IPS-NIHi7 (cell line): ENCODE measurements at regions not wholly inside any gene's neighbourhood (a gene's known extent, or its start where the extent isn't known, plus 50 kb on each side); places are given as distances from the start of the nearest gene placed in this dataset.
"Not testable (repeated sequence)": the region's sequence is repeated elsewhere in the genome, so short reads cannot be mapped to it uniquely, and the experiment has no call there.

Experiments used
- DNase-seq: peaks from one replicate; pipeline ENCODE4 v3.0.0; 2012; ENCODE audit warnings: mixed read lengths; ENCODE audit errors: extremely low spot score

DNA sequence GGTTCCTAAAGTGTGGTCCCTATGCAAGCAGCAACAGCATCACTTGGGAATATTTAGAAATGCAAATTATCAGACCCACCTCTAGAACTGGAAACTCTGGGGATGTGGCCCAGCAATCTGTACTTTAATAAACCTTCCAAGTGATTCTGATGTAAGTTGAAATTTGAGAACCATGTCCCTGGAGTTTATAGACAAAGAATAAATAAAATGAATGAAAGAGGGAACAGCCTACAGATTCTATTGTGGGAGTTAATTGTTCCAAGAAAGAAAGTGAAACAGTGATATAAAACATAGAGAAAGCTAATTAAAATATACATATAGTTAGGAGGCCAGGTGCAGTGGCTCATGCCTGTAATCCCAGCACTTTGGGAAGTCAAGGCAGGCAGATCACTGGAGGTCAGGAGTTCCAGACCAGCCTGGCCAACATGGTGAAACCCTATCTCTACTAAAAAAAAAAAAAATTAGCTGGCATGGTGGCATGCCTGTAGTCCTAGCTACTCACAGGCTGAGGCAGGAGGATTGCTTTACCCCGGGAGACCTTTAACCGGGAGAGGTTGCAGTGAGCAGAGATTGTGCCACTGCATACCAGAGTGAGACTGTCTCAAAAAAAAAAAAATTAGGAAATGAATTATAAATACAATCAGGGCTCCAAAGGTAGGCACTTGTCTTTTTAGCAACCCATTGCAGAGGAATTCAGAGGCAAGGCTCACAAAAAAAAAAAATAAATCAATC lies 507.5 kb downstream of the NAV3 start:
- no peak for DNase-seq

DNA sequence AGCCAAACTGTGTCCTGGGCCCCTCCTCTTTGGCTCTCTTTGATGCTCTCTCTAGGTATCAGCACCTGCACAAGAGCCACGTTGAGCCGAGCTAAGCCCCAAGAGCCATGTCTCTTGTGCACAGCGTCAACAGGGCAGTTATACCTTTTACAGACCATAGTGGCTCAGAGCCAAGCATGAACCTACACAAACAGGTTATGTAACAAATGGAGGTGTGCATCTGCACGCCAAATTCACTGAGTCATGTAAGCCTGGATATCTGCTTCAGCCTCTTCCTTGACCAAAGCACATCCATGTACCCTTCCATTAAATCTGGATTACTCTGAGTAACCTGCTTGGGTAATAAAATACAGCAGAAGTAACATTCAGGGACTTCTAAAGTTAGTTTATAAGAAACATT lies 509.7 kb downstream of the NAV3 start:
- DNase-seq, result no peak

DNA sequence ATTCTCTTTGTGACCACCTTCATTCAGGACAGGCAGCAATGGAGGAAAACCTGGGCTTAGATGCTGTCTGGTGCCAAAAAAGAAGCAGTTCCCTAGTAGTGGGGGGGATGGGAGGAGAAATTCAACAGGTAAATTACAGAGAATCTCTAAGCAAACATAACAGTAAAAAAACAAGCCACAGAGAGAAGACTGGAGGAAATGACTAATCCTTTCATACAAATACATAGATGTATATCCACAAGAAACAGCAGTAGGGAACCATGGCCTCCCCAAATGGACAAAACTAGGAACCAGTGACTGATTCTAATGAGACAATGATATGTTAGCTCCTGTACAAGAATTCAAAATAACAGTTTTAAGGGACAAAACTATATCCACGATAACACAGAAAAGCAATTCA lies 513.0 kb downstream of the NAV3 start:
- no peak for DNase-seq

DNA sequence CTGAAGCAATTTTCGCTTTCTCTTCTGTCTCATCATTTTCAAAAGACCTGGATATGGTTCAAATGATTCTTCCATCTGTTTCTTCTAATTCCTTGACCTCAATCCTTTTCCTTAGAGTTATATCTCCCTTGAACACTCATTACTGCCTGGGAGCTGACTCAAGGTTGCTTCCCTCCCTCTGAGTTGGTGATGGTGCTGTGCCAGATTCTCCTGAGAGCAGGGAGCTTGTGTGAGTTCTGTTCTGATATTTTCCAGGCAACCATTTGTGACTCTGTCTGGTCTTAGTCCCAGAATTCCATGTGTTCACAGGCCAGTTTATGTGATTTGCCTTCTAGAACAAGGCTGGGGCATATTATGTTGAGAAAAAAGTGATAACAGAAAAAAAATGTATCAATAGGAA lies 505.1 kb upstream of the SYT1 start:
- DNase-seq, result no peak

DNA sequence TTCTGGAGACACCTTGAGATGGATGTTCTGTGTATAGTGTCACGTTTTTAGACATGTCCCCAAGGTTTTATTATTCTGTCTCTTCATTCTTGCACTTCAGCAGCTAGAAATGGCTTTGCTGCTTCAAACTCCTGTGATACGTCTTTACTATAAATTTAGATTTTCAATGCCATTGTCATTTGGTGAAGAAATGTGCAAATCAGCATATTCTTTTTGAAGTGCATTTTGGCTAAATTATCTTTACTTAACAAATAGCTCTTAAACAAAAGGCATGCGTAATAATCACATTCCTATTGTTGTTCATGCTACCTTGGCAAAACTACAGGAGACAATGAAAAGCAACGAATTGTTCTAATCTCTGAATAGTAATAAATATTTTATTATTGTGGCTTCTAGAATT lies 502.9 kb upstream of the SYT1 start:
- DNase-seq, result no peak

DNA sequence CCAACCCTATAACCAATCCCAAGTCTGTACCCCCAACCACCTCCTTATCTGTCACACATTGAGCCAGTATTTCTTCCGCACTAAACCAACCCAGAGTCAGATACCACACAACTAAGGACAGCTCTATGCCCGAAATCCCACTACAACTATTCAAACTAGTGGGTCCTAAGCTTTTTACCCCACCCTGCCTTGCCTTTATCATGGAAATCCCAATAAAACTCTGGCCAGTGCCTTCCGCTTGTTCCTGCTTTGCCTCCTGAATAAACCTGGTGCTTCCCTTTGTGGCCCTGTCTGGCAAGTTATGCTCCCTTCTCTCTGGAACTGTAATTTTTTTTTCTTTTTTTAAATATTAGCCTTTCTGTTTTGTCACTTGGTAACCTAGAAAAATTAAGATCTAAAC lies 493.3 kb upstream of the SYT1 start:
- peak; percentile 10 for DNase-seq

DNA sequence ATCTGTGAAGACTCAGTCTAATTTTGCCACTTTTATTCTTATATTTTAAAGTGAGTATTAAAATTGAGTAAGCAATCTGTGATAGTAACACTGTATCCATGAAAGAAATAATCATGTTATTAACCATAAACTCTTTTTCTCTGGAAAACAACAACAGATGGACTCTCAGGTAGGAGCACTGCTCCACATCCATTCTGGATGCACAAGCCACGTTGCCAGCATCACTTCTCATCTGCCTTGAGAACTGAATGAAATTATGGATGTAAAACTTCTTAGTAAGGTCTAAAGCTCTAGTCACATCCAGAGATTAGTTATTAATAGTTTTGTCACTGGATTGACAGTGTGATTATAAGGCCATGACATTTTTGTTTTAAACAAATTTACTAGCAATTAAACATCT lies 489.1 kb upstream of the SYT1 start:
- no peak for DNase-seq

DNA sequence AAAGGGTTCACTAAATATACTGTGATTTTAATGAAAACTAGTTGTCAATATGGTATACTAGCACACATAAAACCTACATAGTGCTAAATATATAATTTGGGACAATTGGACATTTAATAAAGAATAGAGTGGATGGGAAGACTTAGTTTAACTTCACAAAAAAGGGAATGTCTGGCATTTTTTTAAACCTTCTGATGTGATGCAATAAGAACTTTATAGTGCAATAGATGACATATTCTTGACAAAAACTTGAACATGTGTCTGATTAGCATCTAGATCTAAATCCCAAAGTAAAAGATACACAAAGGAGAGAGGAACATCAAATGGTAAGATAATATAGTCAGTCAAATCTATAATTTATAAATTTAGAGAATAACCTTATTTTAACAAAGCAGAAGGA lies 488.3 kb upstream of the SYT1 start:
- DNase-seq, result no peak

DNA sequence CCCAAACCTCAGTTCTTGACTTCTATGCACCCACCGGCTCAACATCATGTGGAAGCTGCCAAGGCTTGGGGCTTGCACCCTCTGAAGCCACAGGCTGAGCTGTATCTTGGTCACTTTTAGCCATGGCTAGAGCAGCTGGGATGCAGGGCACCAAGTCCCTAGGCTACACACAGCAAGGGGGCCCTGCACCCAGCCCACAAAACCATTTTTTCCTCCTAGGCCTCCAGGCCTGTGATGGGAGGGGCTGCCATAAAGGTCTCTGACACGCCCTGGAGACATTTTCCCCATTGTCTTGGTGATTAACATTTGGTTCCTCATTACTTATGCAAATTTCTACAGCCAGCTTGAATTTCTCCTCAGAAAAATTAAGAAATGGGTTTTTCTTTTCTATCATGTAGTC lies 485.5 kb upstream of the SYT1 start:
- DNase-seq, result not testable (repeated sequence)

DNA sequence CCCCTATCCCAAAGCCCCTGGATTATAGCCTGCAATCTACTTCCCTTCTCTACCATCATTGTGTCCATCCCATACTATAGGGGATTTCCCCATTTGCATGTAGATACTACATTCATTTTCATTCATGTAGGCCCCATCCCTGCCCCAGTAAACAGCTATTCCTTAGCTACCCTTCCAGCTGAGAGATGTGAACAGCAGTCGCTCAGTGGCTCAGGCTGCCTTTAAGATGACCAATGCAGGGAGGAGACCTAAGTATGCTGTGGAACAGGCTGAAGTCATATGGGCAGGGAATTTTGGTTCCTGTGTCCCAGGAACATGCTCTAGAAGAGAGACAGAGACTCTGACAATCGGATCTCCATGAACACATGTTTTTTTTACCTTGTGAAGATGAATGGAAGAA lies 481.2 kb upstream of the SYT1 start:
- DNase-seq, result no peak

DNA sequence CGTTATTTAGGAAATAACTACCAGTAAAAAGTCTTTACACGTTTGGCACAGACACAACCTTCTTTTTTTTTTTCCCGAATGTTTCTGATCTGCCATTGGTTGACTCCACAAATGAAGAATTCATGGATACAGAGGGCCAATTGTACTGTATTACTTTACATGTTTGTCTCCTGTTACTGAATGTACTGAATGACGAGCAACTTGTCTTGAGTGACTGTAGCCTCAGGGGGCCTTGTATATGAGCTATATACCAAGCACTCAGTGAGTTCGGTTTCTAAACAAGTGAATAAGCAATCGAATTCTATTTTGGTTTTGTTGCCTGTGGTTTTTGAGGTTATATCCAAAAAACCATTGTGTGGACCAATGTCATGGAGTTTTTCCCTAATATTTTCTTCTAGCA lies 480.0 kb upstream of the SYT1 start:
- DNase-seq, result no peak

DNA sequence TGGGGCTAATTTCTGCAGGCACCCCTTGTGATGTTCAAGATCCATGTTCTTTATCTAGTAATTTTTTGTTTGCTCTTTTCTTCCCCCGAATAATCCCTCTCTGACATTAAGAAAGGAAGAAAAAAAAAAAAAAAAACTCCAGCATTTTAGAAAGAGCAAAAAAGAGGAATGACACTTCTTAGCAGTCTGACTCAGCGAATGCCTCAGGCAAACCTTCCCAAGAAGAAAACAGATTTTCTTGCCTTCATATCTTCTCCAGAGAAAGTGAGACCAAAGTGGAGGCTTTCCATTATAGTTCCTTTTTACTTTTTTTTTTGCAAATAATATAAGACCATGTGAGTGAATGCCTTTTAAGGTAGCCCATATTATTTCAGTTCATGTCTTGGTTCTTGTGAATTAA lies 479.0 kb upstream of the SYT1 start:
- DNase-seq, result no peak

DNA sequence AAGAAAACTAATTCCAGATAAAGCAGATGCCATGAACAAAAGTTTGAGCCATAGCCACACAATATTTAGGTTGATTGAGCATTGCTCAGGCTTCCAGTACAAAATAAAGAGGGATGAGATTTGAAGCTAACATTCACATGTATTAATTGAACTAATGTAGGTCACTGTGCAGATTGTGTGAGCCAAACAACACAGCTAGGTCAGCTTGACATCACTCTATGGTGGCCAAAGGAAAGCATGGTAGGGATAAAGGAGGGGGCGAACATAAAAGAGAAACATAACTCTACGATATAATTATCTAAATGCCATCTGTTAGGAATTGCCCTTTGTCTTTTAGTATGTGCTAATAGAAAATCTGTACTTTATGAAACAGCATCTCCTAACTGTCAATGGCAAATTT lies 477.7 kb upstream of the SYT1 start:
- no peak for DNase-seq

DNA sequence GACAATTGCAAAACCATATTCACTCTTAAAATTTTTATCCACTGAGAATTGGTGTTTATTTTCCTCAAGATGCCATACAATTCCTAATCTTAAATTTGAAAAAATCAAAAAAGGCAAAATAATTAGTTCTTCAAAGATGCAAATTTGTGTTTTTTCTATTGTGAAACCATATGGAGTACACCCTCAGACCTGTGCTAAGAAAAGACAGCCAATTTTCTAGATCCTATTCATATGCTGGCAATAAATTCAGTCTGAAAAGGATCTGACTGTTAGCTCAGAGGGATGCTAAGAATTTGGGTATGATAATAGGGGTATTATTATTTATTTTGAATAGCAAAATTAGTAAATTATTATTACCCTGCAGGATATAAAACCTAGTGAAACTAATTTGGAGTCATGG lies 476.9 kb upstream of the SYT1 start:
- DNase-seq, result no peak

DNA sequence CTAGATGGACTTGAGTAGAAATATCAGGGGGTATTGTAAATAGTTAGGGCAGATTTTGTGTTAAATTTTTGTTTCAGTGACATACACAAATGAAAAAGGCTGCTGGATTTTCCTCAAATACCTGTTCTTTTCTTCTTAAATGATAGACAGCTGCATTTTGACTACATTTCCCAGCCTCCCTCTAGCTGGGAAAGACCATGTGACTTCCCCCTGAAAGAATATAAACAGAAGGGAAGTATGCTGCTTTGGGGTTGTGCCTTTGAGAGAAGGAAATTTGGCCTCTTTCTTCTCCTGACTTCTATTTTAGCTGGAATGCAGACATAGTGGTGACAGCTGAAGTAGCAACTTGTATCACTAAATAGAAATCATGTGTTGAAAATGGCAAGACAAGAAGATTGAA lies 476.1 kb upstream of the SYT1 start:
- DNase-seq, result no peak

DNA sequence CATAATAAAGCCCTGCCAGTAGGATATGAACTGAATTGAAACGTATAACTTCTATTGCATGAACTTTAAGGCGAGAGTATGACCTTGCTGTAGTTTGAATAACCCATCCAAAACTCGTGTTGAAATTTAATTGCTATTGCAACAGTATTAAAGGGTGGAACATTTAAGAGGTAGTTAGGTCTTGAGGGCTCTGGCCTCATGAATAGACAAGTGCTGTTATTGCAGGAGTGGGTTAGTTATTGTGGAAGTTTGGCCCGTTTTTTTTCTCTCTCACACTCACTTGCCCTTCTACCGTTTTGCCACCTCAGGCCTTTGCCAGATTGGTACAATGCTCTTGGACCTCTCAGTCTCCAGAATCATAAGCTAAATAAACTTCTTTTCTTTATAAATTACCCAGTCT lies 473.7 kb upstream of the SYT1 start:
- no peak for DNase-seq

DNA sequence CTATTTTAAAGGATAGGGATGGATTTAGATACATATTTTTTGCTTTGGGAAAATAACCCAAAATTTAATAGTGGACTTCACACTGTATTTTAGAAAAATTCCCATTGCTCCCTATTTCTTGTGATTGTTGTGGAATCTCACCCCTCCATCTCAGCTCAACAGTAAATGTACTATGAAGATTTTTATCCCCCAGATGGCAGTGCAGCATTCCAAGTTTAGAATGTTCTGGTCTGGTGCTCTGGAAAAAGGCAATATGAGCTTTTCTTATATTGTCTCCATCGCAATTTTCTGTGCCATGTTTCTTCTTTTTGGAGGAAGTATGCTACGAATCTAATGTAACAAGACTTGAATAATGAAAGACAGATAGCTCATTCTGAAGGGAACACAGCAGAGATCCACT lies 471.7 kb upstream of the SYT1 start:
- DNase-seq, result no peak

DNA sequence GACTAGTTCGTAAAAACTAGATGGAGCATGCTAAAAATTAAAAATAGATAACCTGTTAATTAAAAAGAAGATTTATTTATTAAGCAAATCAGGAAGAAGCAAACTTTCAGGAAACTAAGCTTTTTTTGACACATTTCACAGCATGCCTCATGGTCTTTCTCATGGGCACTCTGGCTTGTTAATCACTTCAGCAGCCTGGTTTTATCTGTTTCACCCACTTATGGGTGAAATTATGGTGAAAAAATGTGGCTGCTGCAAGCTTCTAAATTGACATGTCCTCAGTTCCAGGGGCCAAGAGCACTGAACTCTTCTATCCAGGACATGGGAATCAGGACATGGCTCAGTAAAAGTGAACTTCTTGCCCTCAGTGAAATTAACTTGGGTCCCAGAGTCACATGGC lies 468.6 kb upstream of the SYT1 start:
- DNase-seq, result no peak

DNA sequence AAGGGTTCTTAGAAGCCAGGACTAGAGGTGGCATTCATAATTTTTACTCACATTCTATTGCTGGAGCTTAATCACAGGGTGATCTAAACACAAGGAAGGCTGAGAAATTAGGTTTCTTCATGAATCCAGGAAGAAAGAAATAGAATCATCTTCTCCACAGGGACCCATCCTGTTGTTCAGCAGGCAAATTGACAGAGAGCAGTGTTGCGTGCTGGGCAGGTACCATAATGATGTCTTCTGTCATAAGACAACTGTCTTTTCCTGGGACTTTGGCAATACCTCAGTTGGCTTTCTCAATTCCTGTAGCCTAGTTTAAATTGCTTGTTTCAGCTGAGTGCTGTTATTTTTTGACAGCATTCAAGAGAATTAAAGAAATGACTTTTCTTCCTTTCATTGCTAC lies 468.0 kb upstream of the SYT1 start:
- DNase-seq, result no peak

DNA sequence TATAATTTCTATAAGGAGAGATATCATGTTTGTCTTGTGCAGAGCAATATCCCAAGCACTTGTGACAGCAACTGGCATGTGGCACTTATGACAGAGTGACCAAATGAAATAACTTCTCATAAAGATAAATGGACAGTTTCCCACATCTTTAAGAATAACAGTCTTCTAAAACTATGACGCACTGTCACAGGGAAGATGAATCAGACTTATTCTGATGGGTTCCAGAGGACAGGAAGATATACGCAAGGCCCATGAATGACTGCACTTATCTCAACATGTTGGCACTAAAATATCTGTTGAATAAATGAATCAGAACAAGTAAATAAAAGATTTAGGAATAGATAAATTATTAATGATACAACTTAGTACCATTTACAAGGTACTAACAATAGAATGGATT lies 465.8 kb upstream of the SYT1 start:
- no peak for DNase-seq

DNA sequence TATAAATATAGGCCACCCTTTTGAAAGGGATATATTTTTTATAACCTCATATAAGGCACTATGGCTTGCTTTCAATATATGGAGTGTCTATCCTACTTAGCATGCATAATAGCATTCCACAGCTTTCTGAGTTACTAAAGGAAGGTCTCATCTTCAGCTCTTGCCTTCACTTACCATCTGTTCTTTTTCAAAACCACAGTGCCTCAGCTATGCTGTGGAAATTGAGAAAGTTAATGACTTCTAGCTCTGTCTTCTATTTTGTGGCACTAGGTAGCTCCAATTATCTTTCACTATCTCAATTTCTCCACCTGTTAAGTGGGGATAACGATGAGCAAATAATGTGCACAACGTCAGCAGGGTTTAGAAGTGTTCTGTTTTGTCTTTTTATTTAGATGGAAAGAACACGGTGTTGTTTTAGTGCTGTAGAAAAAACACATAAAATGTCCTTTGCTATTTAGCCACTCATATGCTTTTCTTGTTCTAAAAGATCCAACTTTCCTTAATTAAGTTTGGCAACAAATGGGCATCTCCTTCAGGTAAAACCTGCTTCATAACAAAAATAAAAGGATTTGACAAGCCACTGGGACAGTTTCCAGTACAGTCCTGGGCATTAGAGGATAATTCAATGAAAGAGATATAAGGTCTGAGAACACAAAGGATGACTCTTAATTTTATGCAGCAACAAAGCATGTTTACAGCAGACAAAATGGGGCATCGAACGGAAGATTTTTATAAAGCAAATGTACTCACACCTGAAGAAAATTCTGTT lies 462.0 kb upstream of the SYT1 start:
- DNase-seq, result no peak

DNA sequence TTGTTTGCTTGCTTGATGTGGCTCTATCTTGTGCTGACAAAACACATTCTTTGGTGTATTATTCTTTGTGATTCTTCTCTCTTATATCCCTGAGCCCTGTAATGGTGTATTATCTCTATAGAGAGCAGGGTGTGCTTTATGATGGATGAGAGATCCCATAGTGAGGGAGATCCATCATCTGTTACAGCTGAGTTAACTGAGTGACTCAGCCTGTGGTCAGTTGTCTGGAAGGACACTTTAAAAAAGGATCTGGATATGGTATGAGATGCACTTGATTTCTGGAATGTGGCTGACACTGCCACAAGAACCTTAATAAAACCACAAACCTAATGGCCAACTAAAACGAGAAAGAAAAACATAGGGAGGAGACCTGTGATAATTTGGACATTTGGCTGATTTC lies 461.4 kb upstream of the SYT1 start:
- no peak for DNase-seq

DNA sequence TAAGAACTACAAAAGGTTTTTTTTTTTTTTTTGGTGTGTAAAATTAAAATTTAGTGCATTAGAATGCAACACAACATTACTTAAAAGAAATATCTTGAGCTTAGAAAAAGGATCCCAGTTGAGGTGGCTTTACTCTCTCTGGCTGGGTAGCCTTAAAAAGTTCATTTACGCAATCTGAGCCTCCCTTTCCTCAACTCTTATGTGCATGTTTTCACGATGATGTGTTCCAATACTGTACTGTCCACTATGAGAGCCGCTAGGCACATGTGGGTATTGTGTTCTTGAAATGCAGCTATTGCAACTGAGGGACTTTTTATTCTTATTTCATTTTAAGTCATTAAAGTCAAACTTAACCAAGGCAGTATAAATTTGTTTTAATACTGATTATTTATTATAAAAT lies 460.9 kb upstream of the SYT1 start:
- DNase-seq, result no peak

DNA sequence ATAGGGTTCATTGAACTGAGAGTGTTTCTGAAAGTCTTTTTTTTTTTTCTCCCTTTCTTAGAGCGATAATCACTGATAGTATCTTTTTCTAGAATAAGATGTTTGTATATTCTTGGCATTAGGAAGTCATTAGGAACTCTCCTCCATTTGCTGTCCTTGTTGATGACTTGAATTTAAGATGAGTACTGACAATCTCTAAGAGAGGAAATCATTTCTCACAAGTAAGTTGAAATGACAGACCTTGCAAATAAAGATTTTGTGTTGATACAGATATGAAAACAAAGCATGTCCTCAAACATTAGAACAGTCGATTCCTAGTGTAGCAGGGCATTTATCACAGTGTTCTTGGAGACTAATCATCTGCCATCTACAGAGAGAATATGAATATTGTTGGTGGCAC lies 458.4 kb upstream of the SYT1 start:
- DNase-seq, result no peak
